Activated T-cell treated with anti-CD3 and anti-CD28 coated beads, Interleukin-2, amount 50 U/mL, for 24 hours (primary cell): ENCODE measurements at regions not wholly inside any gene's neighbourhood (a gene's known extent, or its start where the extent isn't known, plus 50 kb on each side); places are given as distances from the start of the nearest gene placed in this dataset.

Source experiments
- DNase-seq: peaks from one replicate; pipeline ENCODE4 v3.0.0-alpha.2; 2020
- H3K27ac Mint-ChIP-seq: 2 replicates; pipeline ENCODE4 v1.8.0; 2020; ENCODE audit warnings: mild to moderate bottlenecking, mixed read lengths
- H3K27me3 Mint-ChIP-seq: 2 replicates; pipeline ENCODE4 v1.8.0; 2020; ENCODE audit warnings: mixed read lengths
- H3K36me3 Mint-ChIP-seq: 2 replicates; pipeline ENCODE4 v1.8.0; 2020; ENCODE audit warnings: low read depth, mixed read lengths
- H3K4me1 Mint-ChIP-seq: 2 replicates; pipeline ENCODE4 v1.8.0; 2020; ENCODE audit warnings: low read depth, mixed read lengths
- H3K4me3 Mint-ChIP-seq: 2 replicates; pipeline ENCODE4 v1.8.0; 2020; ENCODE audit warnings: mild to moderate bottlenecking, moderate library complexity, mixed read lengths
- H3K9me3 Mint-ChIP-seq: 2 replicates; pipeline ENCODE4 v1.8.0; 2020; ENCODE audit warnings: mixed read lengths

DNA sequence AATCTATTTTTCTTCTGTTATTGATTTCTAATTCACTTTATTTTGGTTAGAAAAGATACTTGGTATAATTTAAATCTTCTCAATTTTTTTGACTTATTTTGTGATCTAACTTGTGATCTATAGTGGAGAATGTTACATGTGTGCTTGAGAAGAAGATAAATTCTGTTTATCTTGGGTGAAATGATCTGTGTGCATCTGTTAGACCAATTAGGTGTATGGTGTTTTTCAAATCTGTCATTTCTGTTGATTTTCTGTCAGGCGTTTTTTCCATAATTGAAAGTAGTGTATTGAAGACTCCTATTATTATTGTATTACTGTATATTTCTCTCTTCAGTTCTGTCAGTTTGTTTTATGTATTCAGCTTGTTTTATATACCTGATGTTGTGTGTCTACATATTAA lies 1668.3 kb downstream of the PLA2G4A start:
- Mint-ChIP-seq H3K4me1 (no peaks in the 10 kb centered on the region), H3K27ac (no peak overlapping the region), H3K36me3 (no peaks in the 10 kb centered on the region), H3K4me3 (no peak overlapping the region), H3K9me3 (peaks cover 24% of the 10 kb centered on the region), H3K27me3 (no peaks in the 10 kb centered on the region)
- no peak for DNase-seq

- Mint-ChIP-seq H3K27ac (no peak overlapping the region), H3K4me3 (no peak overlapping the region), H3K9me3 (peaks cover 20% of the 10 kb centered on the region), H3K36me3 (no peaks in the 10 kb centered on the region), H3K4me1 (no peaks in the 10 kb centered on the region), H3K27me3 (no peaks in the 10 kb centered on the region)
- no peak for DNase-seq
Observed at GRCh38 chr1:188499690-188500089, 1670.9 kb downstream of the PLA2G4A start.

DNA sequence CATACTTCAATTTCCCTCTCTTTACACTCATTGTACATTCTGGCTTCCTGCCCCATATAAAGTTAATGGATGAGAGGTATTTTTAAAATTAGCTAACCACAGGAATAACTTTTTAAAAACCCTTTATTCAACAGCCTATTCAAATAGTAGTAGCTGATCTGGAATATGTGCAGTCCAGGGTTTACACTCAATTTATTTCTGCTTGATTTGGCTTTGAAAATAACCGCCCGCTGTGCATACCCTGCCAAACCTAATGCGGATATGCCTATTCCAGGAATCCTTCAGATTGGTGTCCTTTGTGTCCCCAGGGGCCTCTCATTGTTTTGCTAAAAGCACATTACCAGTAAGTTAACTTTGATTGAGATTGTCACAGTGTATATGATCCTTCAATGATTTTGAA lies 1686.2 kb downstream of the PLA2G4A start:
- Mint-ChIP-seq H3K36me3 (no peaks in the 10 kb centered on the region), H3K27me3 (no peaks in the 10 kb centered on the region), H3K9me3 (peaks cover 20% of the 10 kb centered on the region), H3K4me3 (no peak overlapping the region), H3K4me1 (no peaks in the 10 kb centered on the region), H3K27ac (no peak overlapping the region)
- DNase-seq: no peak

DNA sequence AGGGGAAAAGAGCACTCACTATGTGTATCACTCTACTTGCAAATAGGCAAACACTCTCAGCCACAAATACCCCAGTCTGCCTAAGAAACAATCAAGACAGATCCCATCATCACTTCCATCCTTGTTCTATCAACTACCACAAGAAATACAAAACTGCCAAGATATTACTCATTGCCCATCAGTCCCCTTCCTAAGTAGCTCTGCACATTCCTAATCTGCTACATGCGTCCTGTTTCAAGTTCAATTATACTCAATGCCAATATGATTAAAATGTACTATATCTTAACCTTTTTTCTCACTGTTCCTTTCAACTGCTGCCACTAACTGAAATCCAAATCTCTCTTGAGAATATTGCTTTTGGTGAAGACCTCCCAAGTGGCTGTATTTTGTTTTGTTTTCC lies 1688.4 kb downstream of the PLA2G4A start:
- Mint-ChIP-seq H3K27ac (no peak overlapping the region), H3K9me3 (peaks cover 19% of the 10 kb centered on the region), H3K36me3 (no peaks in the 10 kb centered on the region)

GRCh38 chr1:188551176-188551575 lies 1722.4 kb downstream of the PLA2G4A start:
- Mint-ChIP-seq H3K27me3 (no peaks in the 10 kb centered on the region), H3K4me3 (no peak overlapping the region), H3K9me3 (peaks cover 10% of the 10 kb centered on the region), H3K27ac (no peak overlapping the region), H3K4me1 (no peaks in the 10 kb centered on the region), H3K36me3 (no peaks in the 10 kb centered on the region)
- no peak for DNase-seq

More for the DNA sequence above, 1688.4 kb downstream of the PLA2G4A start:
- no peak for DNase-seq
- Mint-ChIP-seq H3K4me1 (no peaks in the 10 kb centered on the region), H3K4me3 (no peak overlapping the region), H3K27me3 (no peaks in the 10 kb centered on the region)

DNA sequence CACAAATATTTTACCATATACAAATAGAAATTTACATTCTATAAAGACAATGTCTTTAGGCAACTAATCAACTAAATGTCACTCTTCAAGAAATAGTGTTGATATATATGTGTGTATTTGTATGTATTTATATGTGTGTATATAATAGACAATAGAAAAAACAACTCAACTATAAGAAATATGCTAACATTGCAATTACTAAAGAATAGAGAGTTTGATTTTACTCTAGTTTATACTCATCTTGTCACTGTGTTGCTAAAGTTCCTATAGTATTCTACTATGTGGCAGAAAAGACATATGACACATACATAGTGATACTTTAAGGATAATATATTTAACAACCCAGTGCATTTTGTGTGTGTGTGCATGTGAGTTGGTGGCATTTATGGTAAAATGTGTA lies 1728.3 kb downstream of the PLA2G4A start:
- H3K36me3 Mint-ChIP-seq: no peaks in the 10 kb centered on the region

GRCh38 chr1:188582911-188583532 lies 1754.3 kb downstream of the PLA2G4A start:
- Mint-ChIP-seq H3K27me3 (no peaks in the 10 kb centered on the region), H3K36me3 (no peaks in the 10 kb centered on the region), H3K4me3 (no peak overlapping the region), H3K4me1 (no peaks in the 10 kb centered on the region), H3K27ac (no peak overlapping the region), H3K9me3 (peaks cover 8% of the 10 kb centered on the region)
- no peak for DNase-seq

More for the DNA sequence above, 1728.3 kb downstream of the PLA2G4A start:
- H3K4me1 Mint-ChIP-seq: no peaks in the 10 kb centered on the region
- no peaks in the 10 kb centered on the region for H3K27me3 Mint-ChIP-seq
- no peak overlapping the region for H3K4me3 Mint-ChIP-seq
- H3K27ac Mint-ChIP-seq: no peak overlapping the region
- peaks cover 7% of the 10 kb centered on the region for H3K9me3 Mint-ChIP-seq
- no peak for DNase-seq

DNA sequence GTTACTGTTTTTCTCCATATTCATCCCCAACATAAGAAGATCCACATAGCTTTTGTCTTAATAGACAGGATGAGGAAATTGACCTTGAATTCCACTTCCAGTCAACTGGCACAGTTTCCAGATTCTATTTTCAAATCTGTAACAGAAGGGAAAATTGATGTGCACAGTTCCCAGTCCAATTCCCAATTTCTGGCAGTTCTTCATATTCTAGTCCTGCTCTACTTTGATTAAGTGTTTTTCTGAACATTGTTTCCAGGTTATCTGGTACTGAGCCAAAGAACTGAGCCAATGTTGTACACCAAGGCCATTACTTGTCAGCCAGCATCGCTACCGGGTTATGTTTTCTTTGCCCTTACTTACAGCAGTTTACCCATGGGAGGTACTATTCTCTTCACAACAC lies 1755.4 kb downstream of the PLA2G4A start:
- no peak overlapping the region for H3K4me3 Mint-ChIP-seq
- no peak for DNase-seq
- no peaks in the 10 kb centered on the region for H3K36me3 Mint-ChIP-seq
- no peaks in the 10 kb centered on the region for H3K27me3 Mint-ChIP-seq
- peaks cover 8% of the 10 kb centered on the region for H3K9me3 Mint-ChIP-seq
- no peaks in the 10 kb centered on the region for H3K4me1 Mint-ChIP-seq
- H3K27ac Mint-ChIP-seq: no peak overlapping the region

GRCh38 chr1:188590641-188591040 lies 1761.9 kb downstream of the PLA2G4A start:
- no peak overlapping the region for H3K27ac Mint-ChIP-seq
- no peaks in the 10 kb centered on the region for H3K36me3 Mint-ChIP-seq
- peaks cover 9% of the 10 kb centered on the region for H3K9me3 Mint-ChIP-seq
- no peaks in the 10 kb centered on the region for H3K4me1 Mint-ChIP-seq
- DNase-seq: no peak
- no peaks in the 10 kb centered on the region for H3K27me3 Mint-ChIP-seq
- H3K4me3 Mint-ChIP-seq: no peak overlapping the region

DNA sequence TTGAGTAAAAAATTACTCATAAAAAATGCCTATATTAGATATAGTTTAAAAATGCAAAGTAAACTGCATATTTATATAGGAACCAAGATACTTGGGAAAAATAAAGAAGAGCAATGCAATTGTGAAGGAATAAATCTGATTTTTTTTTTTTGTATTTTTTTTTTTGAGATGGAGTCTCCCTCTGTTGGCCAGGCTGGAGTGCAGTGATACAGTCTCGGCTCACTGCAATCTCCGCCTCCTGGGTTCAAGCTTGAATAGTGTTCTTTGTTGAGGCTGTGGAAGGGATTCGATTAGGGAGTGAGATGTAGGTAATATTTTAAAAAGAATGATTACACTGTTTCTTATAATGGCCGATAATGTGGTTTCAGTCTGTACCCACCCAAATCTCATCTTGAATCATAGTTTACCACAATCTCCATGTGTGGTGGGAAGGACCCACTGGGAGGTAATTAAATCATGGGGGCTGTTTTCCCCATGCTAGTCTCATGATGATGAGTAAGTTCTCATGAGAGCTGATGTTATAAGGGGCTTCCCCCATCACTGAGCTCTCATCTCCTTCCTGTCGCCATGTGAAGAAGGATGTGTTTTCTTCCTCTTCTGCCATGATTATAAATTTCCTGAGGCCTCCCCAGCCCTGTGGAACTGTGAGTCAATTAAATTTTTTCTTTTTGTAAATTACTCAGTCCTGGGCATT lies 1765.9 kb downstream of the PLA2G4A start:
- H3K36me3 Mint-ChIP-seq: no peaks in the 10 kb centered on the region
- DNase-seq: no peak
- H3K4me1 Mint-ChIP-seq: no peaks in the 10 kb centered on the region
- peaks cover 9% of the 10 kb centered on the region for H3K9me3 Mint-ChIP-seq
- H3K4me3 Mint-ChIP-seq: no peak overlapping the region
- H3K27me3 Mint-ChIP-seq: no peaks in the 10 kb centered on the region
- no peak overlapping the region for H3K27ac Mint-ChIP-seq

DNA sequence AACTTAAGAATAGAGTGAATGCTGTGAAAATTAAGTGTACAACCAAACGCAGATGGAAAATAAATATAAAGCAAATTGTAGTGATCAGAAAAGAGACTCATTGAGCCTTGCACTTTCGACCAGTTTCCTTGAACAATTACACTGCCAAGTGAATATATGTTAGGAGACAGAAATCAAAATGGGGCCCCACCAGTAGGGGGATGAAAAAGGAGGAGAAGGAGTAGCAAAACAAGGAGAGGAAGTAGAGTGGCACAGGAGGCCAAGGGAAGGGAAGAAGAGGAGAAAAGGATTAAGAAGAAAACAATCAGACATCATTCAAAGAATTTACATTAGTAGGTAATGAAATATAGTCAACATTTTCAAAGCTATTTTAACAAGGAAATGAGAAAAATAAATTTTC lies 1770.6 kb downstream of the PLA2G4A start:
- Mint-ChIP-seq H3K9me3 (peaks cover 3% of the 10 kb centered on the region), H3K4me1 (no peaks in the 10 kb centered on the region), H3K4me3 (no peak overlapping the region), H3K27ac (no peak overlapping the region), H3K27me3 (no peaks in the 10 kb centered on the region), H3K36me3 (no peaks in the 10 kb centered on the region)
- no peak for DNase-seq

GRCh38 chr1:188611432-188611831 lies 1782.7 kb downstream of the PLA2G4A start:
- H3K4me1 Mint-ChIP-seq: no peaks in the 10 kb centered on the region
- no peaks in the 10 kb centered on the region for H3K36me3 Mint-ChIP-seq
- peaks cover 28% of the 10 kb centered on the region for H3K9me3 Mint-ChIP-seq
- no peaks in the 10 kb centered on the region for H3K27me3 Mint-ChIP-seq
- H3K4me3 Mint-ChIP-seq: no peak overlapping the region
- DNase-seq: no peak
- H3K27ac Mint-ChIP-seq: no peak overlapping the region

DNA sequence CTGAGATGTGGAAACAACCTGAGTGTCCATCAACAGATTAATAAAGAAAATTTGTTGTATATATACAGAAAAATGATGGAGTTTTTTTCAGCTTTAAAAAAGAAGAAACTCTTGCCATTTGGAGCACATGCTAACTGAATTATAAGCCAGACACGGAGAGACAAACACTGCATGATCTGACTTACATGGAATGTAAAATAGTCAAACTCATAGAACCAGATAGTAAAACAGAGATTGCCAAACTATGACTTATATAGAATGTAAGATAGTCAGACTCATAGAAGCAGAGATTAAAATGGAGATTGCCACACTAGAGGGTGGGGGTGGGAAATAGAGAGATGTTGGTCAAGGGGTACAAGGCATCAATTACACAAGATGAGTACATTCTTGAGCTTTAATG lies 1786.6 kb downstream of the PLA2G4A start:
- H3K27ac Mint-ChIP-seq: no peak overlapping the region
- H3K4me3 Mint-ChIP-seq: no peak overlapping the region
- H3K36me3 Mint-ChIP-seq: no peaks in the 10 kb centered on the region
- no peaks in the 10 kb centered on the region for H3K27me3 Mint-ChIP-seq
- no peak for DNase-seq
- no peaks in the 10 kb centered on the region for H3K4me1 Mint-ChIP-seq
- H3K9me3 Mint-ChIP-seq: peaks cover 24% of the 10 kb centered on the region

GRCh38 chr1:188620236-188620635 lies 1791.5 kb downstream of the PLA2G4A start:
- no peak for DNase-seq
- Mint-ChIP-seq H3K9me3 (peaks cover 7% of the 10 kb centered on the region), H3K4me3 (no peak overlapping the region)

DNA sequence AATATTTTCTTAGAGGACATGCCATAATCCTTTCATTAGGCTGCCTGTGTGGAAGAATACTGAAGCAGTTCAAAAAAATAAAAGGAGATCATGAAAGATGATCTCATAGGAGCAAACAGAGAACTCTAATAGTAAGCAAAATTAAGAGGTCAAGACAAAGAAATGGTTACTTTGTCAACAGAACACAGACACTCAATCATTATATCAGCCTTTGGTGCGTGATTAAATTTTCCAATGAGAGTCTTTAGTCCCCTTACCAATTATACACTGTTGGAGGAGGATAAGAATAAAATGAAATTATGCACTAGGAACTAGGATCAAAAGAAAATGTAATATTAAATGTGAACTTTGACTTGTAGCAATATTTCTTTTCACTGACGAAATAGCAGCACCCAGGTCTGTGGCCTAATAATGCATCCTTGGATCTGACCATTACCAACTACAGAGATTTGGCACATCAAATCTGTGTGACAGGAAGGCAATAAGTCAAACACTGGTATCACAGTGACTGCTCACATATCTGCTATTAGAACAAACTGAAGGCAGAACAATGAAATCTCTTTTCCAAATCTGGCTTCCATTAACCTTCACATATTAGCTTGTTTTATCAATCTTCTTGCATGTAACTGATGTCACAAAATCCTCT lies 1812.9 kb downstream of the PLA2G4A start:
- H3K36me3 Mint-ChIP-seq: no peaks in the 10 kb centered on the region
- peaks cover 2% of the 10 kb centered on the region for H3K9me3 Mint-ChIP-seq
- no peak overlapping the region for H3K4me3 Mint-ChIP-seq
- DNase-seq: no peak
- no peak overlapping the region for H3K27ac Mint-ChIP-seq
- no peaks in the 10 kb centered on the region for H3K27me3 Mint-ChIP-seq
- no peaks in the 10 kb centered on the region for H3K4me1 Mint-ChIP-seq

More at GRCh38 chr1:188620236-188620635, 1791.5 kb downstream of the PLA2G4A start:
- Mint-ChIP-seq H3K27ac (no peak overlapping the region), H3K27me3 (no peaks in the 10 kb centered on the region), H3K36me3 (no peaks in the 10 kb centered on the region), H3K4me1 (no peaks in the 10 kb centered on the region)
